Spleen (tissue), 11 donors: ENCODE measurements at regions not wholly inside any gene's neighbourhood (a gene's known extent, or its start where the extent isn't known, plus 50 kb on each side); places are given as distances from the start of the nearest gene placed in this dataset.

Experiments used
- DNase-seq: peaks from one replicate; pipeline ENCODE4 v3.0.0-alpha.2; 2020
- H3K27ac ChIP-seq, 8 donors: fragments of 200-600 bp; sonication (generic) in 7 of 8; 1 replicate in 4 of 8; 2 replicates in 4 of 8; pipeline versions ENCODE4 v1.5.0 to v1.8.0; 2016 to 2021; ENCODE audit warnings: inconsistent platforms in 4 of 8, mild to moderate bottlenecking in 4 of 8, moderate library complexity in 1 of 8
- H3K27me3 ChIP-seq, 7 donors: fragments of 200-600 bp; sonication (generic) in 6 of 7; replicated peaks in 1 of 7; 1 replicate in 4 of 7; 2 replicates in 3 of 7; pipeline versions ENCODE4 v1.5.0 to v1.8.0; 2016 to 2021; ENCODE audit warnings: inconsistent platforms in 3 of 7, mild to moderate bottlenecking in 1 of 7
- H3K36me3 ChIP-seq, 6 donors: fragments of 200-600 bp; sonication (generic) in 5 of 6; 1 replicate in 4 of 6; 2 replicates in 2 of 6; pipeline versions ENCODE4 v1.5.0 to v1.8.0; 2016 to 2021; ENCODE audit warnings: inconsistent platforms in 2 of 6
- H3K4me1 ChIP-seq, 6 donors: fragments of 200-600 bp; sonication (generic) in 5 of 6; 1 replicate in 3 of 6; 2 replicates in 3 of 6; pipeline versions ENCODE4 v1.5.0 to v1.8.0; 2016 to 2021; ENCODE audit warnings: inconsistent platforms in 3 of 6
- H3K4me3 ChIP-seq, 8 donors: fragments of 200-600 bp; sonication (generic) in 7 of 8; 1 replicate in 4 of 8; 2 replicates in 4 of 8; pipeline versions ENCODE4 v1.5.0 to v1.8.0; 2016 to 2021; ENCODE audit warnings: inconsistent platforms in 4 of 8, mild to moderate bottlenecking in 4 of 8, moderate library complexity in 2 of 8
- H3K9me3 ChIP-seq, 8 donors: fragments of 200-600 bp; sonication (generic) in 7 of 8; 1 replicate in 4 of 8; 2 replicates in 4 of 8; pipeline versions ENCODE4 v1.5.0 to v1.8.0; 2016 to 2021; ENCODE audit warnings: inconsistent platforms in 4 of 8
- CTCF ChIP-seq, 11 experiments: fragments of 200-600 bp in 7 of 11; fragments of 450-650 bp in 4 of 11; sonication (generic) in 4 of 11; IDR thresholded peaks in 8 of 11; conservative IDR thresholded peaks in 3 of 11; 1 replicate in 7 of 11; 2 replicates in 4 of 11; pipeline versions ENCODE4 v1.4.0 to v1.8.0; 2016 to 2021; ENCODE audit warnings: antibody characterized with exemption in 11 of 11, inconsistent platforms in 4 of 11, mild to moderate bottlenecking in 1 of 11
- POLR2A ChIP-seq, 3 donors: fragments of 450-650 bp; IDR thresholded peaks; one replicate each; pipeline ENCODE4 v1.5.1; 2017; ENCODE audit warnings: antibody characterized with exemption in 3 of 3, mild to moderate bottlenecking in 1 of 3
- POLR2AphosphoS5 ChIP-seq, 3 donors: sonication (generic); formaldehyde crosslinking; IDR thresholded peaks; one replicate each; pipeline ENCODE4 v1.5.1; 2017; ENCODE audit warnings: antibody characterized with exemption in 3 of 3
- WGBS, 5 donors: extraction: QIAGEN DNeasy Blood & Tissue Kit in 3 of 5; methylation state at CpG; one replicate each; pipeline versions ENCODE4 v1.1.5 to v1.1.7; 2013 to 2018; 5-methylcytosine and 5-hydroxymethylcytosine counted together
- intact Hi-C: fragments of 100-400 bp; cut with DNase I; formaldehyde crosslinking; loops from one replicate; pipeline ENCODE4 v1.15.0; 2023; ENCODE audit warnings: low total_unique reads
- donor health status: healthy with polysubstance abuse.
- donor health status: DM: no; HTN: no; CAD: no; lungs with moderate emphysema.
- donor health status: DM: no; HTN: no; CAD: no.
- donor health status: Bipolar disorder and iron deficiency.
- donor health status: healthy.
- donor health status: DM: no; HTN: no; CAD: no.
- donor health status: DM: yes; HTN: yes; CAD: no.

- no peaks in the 10 kb centered on the region for H3K9me3 ChIP-seq
- H3K4me3 ChIP-seq: peak overlapping the region in 1 of 8 donors; percentile 33
- H3K36me3 ChIP-seq: no peaks in the 10 kb centered on the region
- 58 to 67% (median 62%) methylated on average over 3 of the region's 3 CpGs for WGBS, 5 donors
- peaks cover 0 to 13% (median 0%) of the 10 kb centered on the region in 6 donors for H3K4me1 ChIP-seq
- intact Hi-C loops: no loop called here
- DNase-seq: no peak
- TF ChIP-seq CTCF (IDR thresholded peaks at IDR 0.05 in 8 of 11, conservative IDR thresholded peaks at IDR 0.05 in 3 of 11): no peak
- no peak for TF ChIP-seq POLR2A (IDR thresholded peaks at IDR 0.05)
- TF ChIP-seq POLR2AphosphoS5 (IDR thresholded peaks at IDR 0.05): no peak
- H3K27me3 ChIP-seq: peaks cover 0 to 12% (median 0%) of the 10 kb centered on the region in 7 donors
- H3K27ac ChIP-seq: no peak overlapping the region
Measured at GRCh38 chr15:69958496-69959084, 139.1 kb downstream of the TLE3 start.

GRCh38 chr15:69962561-69962960 is 135.2 kb downstream of the TLE3 start:
- DNase-seq: no peak
- Histone ChIP-seq H3K27ac (no peak overlapping the region), H3K4me3 (no peak overlapping the region), H3K36me3 (no peaks in the 10 kb centered on the region), H3K27me3 (peaks cover 0 to 8% (median 0%) of the 10 kb centered on the region in 7 donors), H3K9me3 (no peaks in the 10 kb centered on the region), H3K4me1 (peaks cover 0 to 4% (median 0%) of the 10 kb centered on the region in 6 donors)
- intact Hi-C loops: no loop called here
- 84 to 95% (median 88%) methylated on average over 1 of the region's 1 CpG for WGBS, 5 donors
- TF ChIP-seq CTCF (IDR thresholded peaks at IDR 0.05 in 8 of 11, conservative IDR thresholded peaks at IDR 0.05 in 3 of 11) (no peak), POLR2AphosphoS5 (IDR thresholded peaks at IDR 0.05) (no peak), POLR2A (IDR thresholded peaks at IDR 0.05) (no peak)

- Histone ChIP-seq H3K4me3 (no peak overlapping the region), H3K36me3 (no peaks in the 10 kb centered on the region), H3K4me1 (no peaks in the 10 kb centered on the region), H3K9me3 (no peaks in the 10 kb centered on the region), H3K27ac (no peak overlapping the region), H3K27me3 (peaks cover 0 to 13% (median 0%) of the 10 kb centered on the region in 7 donors)
- TF ChIP-seq POLR2AphosphoS5 (IDR thresholded peaks at IDR 0.05) (no peak), POLR2A (IDR thresholded peaks at IDR 0.05) (no peak), CTCF (IDR thresholded peaks at IDR 0.05 in 8 of 11, conservative IDR thresholded peaks at IDR 0.05 in 3 of 11) (no peak)
- intact Hi-C loops: no loop called here
- DNase-seq: no peak
Measured at GRCh38 chr15:69963385-69963784, 134.3 kb downstream of the TLE3 start.

- peaks cover 0 to 43% (median 0%) of the 10 kb centered on the region in 7 donors for H3K27me3 ChIP-seq
- H3K4me3 ChIP-seq: no peak overlapping the region
- H3K9me3 ChIP-seq: peaks cover 0 to 2% (median 0%) of the 10 kb centered on the region in 8 donors
- TF ChIP-seq CTCF (IDR thresholded peaks at IDR 0.05 in 8 of 11, conservative IDR thresholded peaks at IDR 0.05 in 3 of 11) (no peak), POLR2AphosphoS5 (IDR thresholded peaks at IDR 0.05) (no peak), POLR2A (IDR thresholded peaks at IDR 0.05) (no peak)
- no peak for DNase-seq
- intact Hi-C loops: no loop called here
- H3K4me1 ChIP-seq: no peaks in the 10 kb centered on the region
- WGBS, 5 donors: 68 to 83% (median 74%) methylated on average over 2 of the region's 2 CpGs
- H3K27ac ChIP-seq: no peak overlapping the region
- no peaks in the 10 kb centered on the region for H3K36me3 ChIP-seq
Measured at GRCh38 chr15:69971771-69972170, 125.9 kb downstream of the TLE3 start.
